H1 (cell line): ENCODE measurements at regions not wholly inside any gene's neighbourhood (a gene's known extent, or its start where the extent isn't known, plus 50 kb on each side); places are given as distances from the start of the nearest gene placed in this dataset.

Source experiments
- CTCF ChIA-PET: fragments of 300-600 bp; sonication (Branson Sonifier 250); formaldehyde crosslinking; loops from one replicate; lab custom pipeline; 2021; ENCODE audit not compliant: partially characterized antibody; lab: Charles Lee
- POLR2A ChIA-PET: fragments of 300-600 bp; sonication (Branson Sonifier 250); formaldehyde crosslinking; loops from one replicate; lab custom pipeline; 2021; ENCODE audit warnings: inconsistent platforms; ENCODE audit not compliant: partially characterized antibody; lab: Charles Lee
- DNase-seq, 2 experiments: peaks; one replicate each; pipeline versions ENCODE4 v3.0.0 to v3.0.0-alpha.2; 2010 to 2022; ENCODE audit warnings: low spot score in 2 of 2, low read depth in 1 of 2, mixed read lengths in 1 of 2
- FAIRE-seq: peaks from 2 replicates; lab custom pipeline; 2011; peaks lifted over from hg19 to GRCh38; lab: Jason Lieb, UNC
- H2AFZ ChIP-seq: 2 replicates; pipeline ENCODE4 v1.8.1; 2012; ENCODE audit warnings: low read length, inconsistent platforms
- H2AK5ac ChIP-seq: 2 replicates; pipeline ENCODE4 v1.6.1; 2013; ENCODE audit warnings: low read depth, low read length
- H2BK120ac ChIP-seq: replicated peaks from 2 replicates; pipeline ENCODE3; 2013; ENCODE audit warnings: low read depth, low read length, inconsistent platforms
- H2BK12ac ChIP-seq: 2 replicates; pipeline ENCODE4 v1.6.1; 2013; ENCODE audit warnings: low read depth, low read length
- H2BK15ac ChIP-seq: 2 replicates; pipeline ENCODE4 v1.6.1; 2013; ENCODE audit warnings: low read length
- H2BK20ac ChIP-seq: 2 replicates; pipeline ENCODE4 v1.6.1; 2013; ENCODE audit warnings: low read length
- H2BK5ac ChIP-seq: 2 replicates; pipeline ENCODE4 v1.6.1; 2013; ENCODE audit warnings: low read depth, low read length
- H3K14ac ChIP-seq: 2 replicates; pipeline ENCODE4 v1.6.1; 2013; ENCODE audit warnings: inconsistent platforms; ENCODE audit not compliant: insufficient read length
- H3K18ac ChIP-seq: 2 replicates; pipeline ENCODE4 v1.6.1; 2013; ENCODE audit warnings: low read length; ENCODE audit errors: extremely low read depth
- H3K23ac ChIP-seq: 2 replicates; pipeline ENCODE4 v1.6.1; 2013; ENCODE audit warnings: inconsistent platforms; ENCODE audit not compliant: insufficient read length
- H3K23me2 ChIP-seq: 2 replicates; pipeline ENCODE4 v1.6.1; 2013; ENCODE audit warnings: low read depth, low read length
- H3K27ac ChIP-seq: 2 replicates; pipeline ENCODE4 v1.6.1; 2011; ENCODE audit warnings: low read depth, low read length, inconsistent platforms
- H3K27me3 ChIP-seq, 4 experiments: replicated peaks in 1 of 4; 1 replicate in 1 of 4; 2 replicates in 3 of 4; pipeline versions ENCODE4 v1.6.1 to v1.8.1; 2011 to 2013; ENCODE audit warnings: low read length in 3 of 4, mild to moderate bottlenecking in 3 of 4, inconsistent platforms in 2 of 4, mixed read lengths in 2 of 4, moderate library complexity in 1 of 4; ENCODE audit not compliant: control insufficient read depth in 3 of 4, insufficient read depth in 3 of 4; ENCODE audit errors: extremely low read depth in 1 of 4
- H3K36me3 ChIP-seq, 4 experiments: 2 replicates each; pipeline versions ENCODE4 v1.6.1 to v1.8.1; 2011 to 2013; ENCODE audit warnings: mild to moderate bottlenecking in 4 of 4, low read length in 3 of 4, moderate library complexity in 2 of 4, control low read depth in 1 of 4, inconsistent platforms in 1 of 4; ENCODE audit not compliant: insufficient read depth in 4 of 4, control insufficient read depth in 2 of 4
- H3K4ac ChIP-seq: replicated peaks from 2 replicates; pipeline ENCODE3; 2013; ENCODE audit warnings: low read length, low read depth, mixed read lengths, inconsistent platforms; ENCODE audit not compliant: insufficient read length
- H3K4me1 ChIP-seq, 4 experiments: replicated peaks in 1 of 4; 1 replicate in 1 of 4; 2 replicates in 3 of 4; pipeline versions ENCODE4 v1.6.1 to v1.8.1; 2011 to 2013; ENCODE audit warnings: low read length in 3 of 4, inconsistent platforms in 2 of 4, mixed read lengths in 1 of 4; ENCODE audit not compliant: insufficient read depth in 4 of 4, control insufficient read depth in 3 of 4
- H3K4me2 ChIP-seq, 2 experiments: 2 replicates each; pipeline versions ENCODE4 v1.6.1 to v1.8.1; 2011 to 2013; ENCODE audit warnings: low read depth in 2 of 2, low read length in 2 of 2, control low read depth in 1 of 2, inconsistent platforms in 1 of 2, mild to moderate bottlenecking in 1 of 2; ENCODE audit not compliant: insufficient read depth in 1 of 2
- H3K4me3 ChIP-seq, 4 experiments: fragments of 200-600, 300-600 bp in 1 of 4; sonication (generic), shearing (Covaris generic), sonication (Bioruptor Twin) in 1 of 4; 2 replicates each; pipeline versions ENCODE4 v1.5.1 to v1.8.1; 2011 to 2016; ENCODE audit warnings: low read length in 4 of 4, low read depth in 3 of 4, control low read depth in 2 of 4, inconsistent platforms in 2 of 4, mild to moderate bottlenecking in 2 of 4, mixed read lengths in 1 of 4, moderate library complexity in 1 of 4; ENCODE audit not compliant: insufficient read depth in 2 of 4; ENCODE audit errors: extremely low read depth in 1 of 4
- H3K56ac ChIP-seq: replicated peaks from 2 replicates; pipeline ENCODE3; 2013; ENCODE audit warnings: low read depth, mild to moderate bottlenecking, mixed read lengths, low read length, inconsistent platforms; ENCODE audit not compliant: insufficient read length
- H3K79me1 ChIP-seq: 2 replicates; pipeline ENCODE4 v1.6.1; 2013; ENCODE audit warnings: low read depth, low read length, control low read depth
- H3K79me2 ChIP-seq, 2 experiments: 2 replicates each; pipeline versions ENCODE4 v1.6.1 to v1.8.1; 2012 to 2013; ENCODE audit warnings: low read length in 2 of 2, mild to moderate bottlenecking in 2 of 2, inconsistent platforms in 1 of 2; ENCODE audit not compliant: insufficient read depth in 2 of 2, control insufficient read depth in 1 of 2
- H3K9ac ChIP-seq, 4 experiments: replicated peaks in 1 of 4; 1 replicate in 1 of 4; 2 replicates in 3 of 4; pipeline versions ENCODE4 v1.6.1 to v1.8.1; 2011 to 2013; ENCODE audit warnings: low read depth in 3 of 4, low read length in 3 of 4, control low read depth in 2 of 4, mild to moderate bottlenecking in 2 of 4, moderate library complexity in 2 of 4, inconsistent platforms in 1 of 4; ENCODE audit errors: extremely low read depth in 1 of 4
- H3K9me3 ChIP-seq, 2 experiments: 2 replicates each; pipeline versions ENCODE4 v1.6.1 to v1.8.1; 2012 to 2013; ENCODE audit warnings: mild to moderate bottlenecking in 2 of 2, moderate library complexity in 2 of 2, control low read depth in 1 of 2, inconsistent platforms in 1 of 2, low read depth in 1 of 2, low read length in 1 of 2, mixed read lengths in 1 of 2; ENCODE audit not compliant: insufficient read depth in 2 of 2
- H4K20me1 ChIP-seq, 2 experiments: replicated peaks in 1 of 2; 2 replicates each; pipeline versions ENCODE3 to v1.8.1; 2011 to 2013; ENCODE audit warnings: inconsistent platforms in 2 of 2, low read length in 2 of 2, mild to moderate bottlenecking in 1 of 2; ENCODE audit not compliant: insufficient read depth in 2 of 2, control insufficient read depth in 1 of 2
- H4K5ac ChIP-seq: 2 replicates; pipeline ENCODE4 v1.6.1; 2013; ENCODE audit warnings: low read length, low read depth, mixed read lengths, inconsistent platforms; ENCODE audit not compliant: insufficient read length
- H4K8ac ChIP-seq: 2 replicates; pipeline ENCODE4 v1.8.0; 2013; ENCODE audit warnings: mild to moderate bottlenecking, moderate library complexity, low read length, inconsistent platforms; ENCODE audit not compliant: insufficient read depth; ENCODE audit errors: extremely low read depth
- H4K91ac ChIP-seq: replicated peaks from 2 replicates; pipeline ENCODE3; 2013; ENCODE audit warnings: low read length, mixed read lengths, inconsistent platforms; ENCODE audit not compliant: insufficient read length
- ASH2L ChIP-seq: fragments of 200-600, 300-600 bp; sonication (generic); IDR thresholded peaks from one replicate; pipeline ENCODE4 v1.7.1; 2017; ENCODE audit warnings: low read length
- NANOG ChIP-seq: IDR thresholded peaks from 2 replicates; pipeline ENCODE4 v1.6.1; 2011; ENCODE audit warnings: low read length, low read depth, mild to moderate bottlenecking, inconsistent platforms; ENCODE audit not compliant: insufficient read depth, poor library complexity, severe bottlenecking
- TAF1 ChIP-seq: IDR thresholded peaks from 2 replicates; pipeline ENCODE4 v1.6.1; 2011; ENCODE audit warnings: mild to moderate bottlenecking, low read depth, low read length
- WGBS, 2 experiments: shearing (Covaris generic) in 1 of 2; methylation state at CpG; one replicate each; pipeline versions ENCODE4 v1.1.6 to v1.1.7; 2013 to 2015; ENCODE audit warnings: low lambda C conversion rate in 2 of 2, mixed read lengths in 2 of 2, inconsistent platforms in 1 of 2, low coverage in 1 of 2, missing lambda C conversion rate in 1 of 2; ENCODE audit not compliant: insufficient replicate concordance in 2 of 2, insufficient coverage in 1 of 2, insufficient read length in 1 of 2; ENCODE audit errors: extremely low coverage in 1 of 2, missing lambda C conversion rate in 1 of 2; 5-methylcytosine and 5-hydroxymethylcytosine counted together
- TF ChIP-seq, protein P1 (sequence below): IDR thresholded peaks from 2 replicates; pipeline ENCODE4 v1.6.1; 2011; ENCODE audit warnings: low read length, improper control_type of control experiment

DNA sequence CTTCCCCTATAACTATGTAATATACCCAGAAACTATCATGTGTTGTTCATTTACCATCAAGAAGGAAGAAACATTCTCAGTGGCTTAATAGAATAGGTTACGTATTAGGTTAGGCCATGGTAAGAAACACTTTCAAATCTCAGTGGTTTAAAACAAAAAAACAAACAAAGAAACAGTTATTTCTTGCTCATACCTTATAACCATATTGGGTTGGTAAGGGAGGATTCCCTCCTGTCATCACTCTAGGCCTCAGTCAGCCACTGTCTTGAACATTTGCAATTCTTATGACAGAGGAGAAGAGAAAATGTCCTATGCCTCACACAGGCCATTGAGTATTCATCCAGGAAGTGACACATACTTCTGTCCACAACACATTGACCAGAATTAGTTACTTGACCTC is 727.7 kb upstream of the NECTIN3 start:
- no peak overlapping the region for H2AK5ac ChIP-seq
- H3K14ac ChIP-seq = no peak overlapping the region
- H3K56ac ChIP-seq = no peak overlapping the region
- no peak for DNase-seq
- H3K27me3 ChIP-seq = no peaks in the 10 kb centered on the region
- no peak overlapping the region for H4K5ac ChIP-seq
- no peak overlapping the region for H3K23ac ChIP-seq
- H2BK15ac ChIP-seq = no peak overlapping the region
- H2BK5ac ChIP-seq = no peak overlapping the region
- H2BK12ac ChIP-seq = no peak overlapping the region
- H3K27ac ChIP-seq = no peak overlapping the region
- H3K4me1 ChIP-seq = no peaks in the 10 kb centered on the region
- no peak overlapping the region for H3K9ac ChIP-seq
- H3K9me3 ChIP-seq = no peaks in the 10 kb centered on the region
- H4K91ac ChIP-seq = no peak overlapping the region
- H3K79me1 ChIP-seq = no peaks in the 10 kb centered on the region
- no peak overlapping the region for H2AFZ ChIP-seq
- ChIA-PET CTCF (no interaction called here), POLR2A (no interaction called here)
- no peaks in the 10 kb centered on the region for H3K36me3 ChIP-seq
- no peak overlapping the region for H3K4me2 ChIP-seq
- H3K18ac ChIP-seq = no peak overlapping the region
- no peak overlapping the region for H3K4ac ChIP-seq
- no peak overlapping the region for H2BK120ac ChIP-seq
- H3K4me3 ChIP-seq = no peak overlapping the region
- no peak for TF ChIP-seq NANOG
- TF ChIP-seq ASH2L = no peak
- no peak for TF ChIP-seq TAF1
- TF ChIP-seq, protein P1, sequence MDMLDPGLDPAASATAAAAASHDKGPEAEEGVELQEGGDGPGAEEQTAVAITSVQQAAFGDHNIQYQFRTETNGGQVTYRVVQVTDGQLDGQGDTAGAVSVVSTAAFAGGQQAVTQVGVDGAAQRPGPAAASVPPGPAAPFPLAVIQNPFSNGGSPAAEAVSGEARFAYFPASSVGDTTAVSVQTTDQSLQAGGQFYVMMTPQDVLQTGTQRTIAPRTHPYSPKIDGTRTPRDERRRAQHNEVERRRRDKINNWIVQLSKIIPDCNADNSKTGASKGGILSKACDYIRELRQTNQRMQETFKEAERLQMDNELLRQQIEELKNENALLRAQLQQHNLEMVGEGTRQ = no peak
- no peaks in the 10 kb centered on the region for H3K23me2 ChIP-seq
- H4K8ac ChIP-seq = no peak overlapping the region
- no peaks in the 10 kb centered on the region for H3K79me2 ChIP-seq
- H2BK20ac ChIP-seq = no peak overlapping the region
- FAIRE-seq = no peak
- 93% methylated on average over 1 of the region's 1 CpG; no CpG with 5 or more reads in 1 of the 2 experiments for WGBS, 2 experiments
- H4K20me1 ChIP-seq = no peaks in the 10 kb centered on the region
